Upper lobe of left lung (tissue), 4 donors: ENCODE measurements at regions not wholly inside any gene's neighbourhood (a gene's known extent, or its start where the extent isn't known, plus 50 kb on each side); places are given as distances from the start of the nearest gene placed in this dataset.

Source experiments
- POLR2A ChIP-seq, 4 donors: fragments of 450-650 bp; IDR thresholded peaks; one replicate each; pipeline ENCODE4 v1.5.1; 2016 to 2017; ENCODE audit warnings: antibody characterized with exemption in 4 of 4, mild to moderate bottlenecking in 2 of 4
- POLR2AphosphoS5 ChIP-seq, 2 donors: sonication (generic); formaldehyde crosslinking; IDR thresholded peaks; one replicate each; pipeline ENCODE4 v1.5.1; 2017; ENCODE audit warnings: antibody characterized with exemption in 2 of 2

DNA sequence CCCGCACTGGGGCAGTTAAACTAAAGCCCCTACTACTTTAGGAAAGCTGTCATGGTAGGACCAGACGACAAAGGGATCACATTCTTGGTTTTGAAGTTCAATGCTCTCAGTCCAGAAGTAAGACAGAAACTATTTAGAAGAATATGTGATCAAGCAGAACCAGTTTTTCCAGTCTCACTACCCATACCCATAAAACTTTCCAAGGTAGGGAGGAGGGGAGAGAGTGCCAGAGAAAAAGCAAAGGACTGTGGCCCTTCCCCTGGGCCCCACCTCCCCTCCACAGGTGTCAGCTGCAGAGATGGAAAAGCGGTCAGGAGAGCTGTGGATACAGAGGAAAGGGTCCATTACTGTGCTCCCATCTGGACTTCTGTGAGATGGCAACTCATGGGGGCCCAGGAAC lies 587.1 kb downstream of the SOX6 start:
- TF ChIP-seq POLR2AphosphoS5 (IDR thresholded peaks at IDR 0.05): no peak
- no peak for TF ChIP-seq POLR2A (IDR thresholded peaks at IDR 0.05)
